OCI-LY3 (cell line): ENCODE measurements at regions not wholly inside any gene's neighbourhood (a gene's known extent, or its start where the extent isn't known, plus 50 kb on each side); places are given as distances from the start of the nearest gene placed in this dataset.

ENCODE experiments used
- H2AFZ ChIP-seq: fragments of 200-600, 300-600 bp; shearing (Covaris generic); 2 replicates; pipeline ENCODE4 v1.6.0; 2014; ENCODE audit warnings: antibody characterized with exemption, low read depth, low read length
- H3K27ac ChIP-seq: fragments of 200-600, 300-600 bp; sonication (generic); 2 replicates; pipeline ENCODE4 v1.5.1; 2014; ENCODE audit warnings: mild to moderate bottlenecking, low read length, moderate library complexity, mixed read lengths
- H3K27me3 ChIP-seq: fragments of 200-600, 300-600 bp; sonication (generic); 2 replicates; pipeline ENCODE4 v1.6.1; 2014; ENCODE audit warnings: low read depth, low read length, mixed read lengths
- H3K36me3 ChIP-seq: fragments of 200-600, 300-600 bp; sonication (generic); replicated peaks from 2 replicates; pipeline ENCODE3; 2014; ENCODE audit warnings: low read depth, low read length, mixed read lengths
- H3K4me1 ChIP-seq: fragments of 300-600, 200-600 bp; sonication (generic); 2 replicates; pipeline ENCODE4 v1.6.1; 2014; ENCODE audit warnings: low read length, mixed read lengths
- H3K4me2 ChIP-seq: fragments of 200-600, 300-600 bp; sonication (generic); 2 replicates; pipeline ENCODE4 v1.6.1; 2014; ENCODE audit warnings: low read length, mixed read lengths
- H3K4me3 ChIP-seq: fragments of 300-600, 200-600 bp; sonication (generic); 2 replicates; pipeline ENCODE4 v1.5.1; 2014; ENCODE audit warnings: antibody characterized with exemption, mild to moderate bottlenecking, low read length, moderate library complexity
- H3K79me2 ChIP-seq: fragments of 300-600, 200-600 bp; shearing (Covaris generic); 2 replicates; pipeline ENCODE4 v1.6.1; 2014; ENCODE audit warnings: mild to moderate bottlenecking, low read length, mixed read lengths
- H3K9ac ChIP-seq: fragments of 300-600, 200-600 bp; shearing (Covaris generic); 2 replicates; pipeline ENCODE4 v1.6.0; 2014; ENCODE audit warnings: mild to moderate bottlenecking, low read length, moderate library complexity
- H3K9me3 ChIP-seq: fragments of 200-600, 300-600 bp; shearing (Covaris generic); 2 replicates; pipeline ENCODE4 v1.6.1; 2014; ENCODE audit warnings: low read length, mixed read lengths; ENCODE audit not compliant: insufficient read depth
- H4K20me1 ChIP-seq: fragments of 200-600, 300-600 bp; sonication (generic); 2 replicates; pipeline ENCODE4 v1.6.1; 2016; ENCODE audit warnings: low read length, mixed read lengths; ENCODE audit not compliant: insufficient read depth
- CTCF ChIP-seq: fragments of 200-600, 300-600 bp; sonication (generic); IDR thresholded peaks from 2 replicates; pipeline ENCODE4 v1.5.1; 2014; ENCODE audit warnings: antibody characterized with exemption, low read length, low read depth
- EZH2phosphoT487 ChIP-seq: fragments of 200-600 bp; shearing (Covaris generic); IDR thresholded peaks from 2 replicates; pipeline ENCODE4 v1.6.1; 2018; ENCODE audit warnings: antibody characterized with exemption, mixed run types, low read depth

DNA sequence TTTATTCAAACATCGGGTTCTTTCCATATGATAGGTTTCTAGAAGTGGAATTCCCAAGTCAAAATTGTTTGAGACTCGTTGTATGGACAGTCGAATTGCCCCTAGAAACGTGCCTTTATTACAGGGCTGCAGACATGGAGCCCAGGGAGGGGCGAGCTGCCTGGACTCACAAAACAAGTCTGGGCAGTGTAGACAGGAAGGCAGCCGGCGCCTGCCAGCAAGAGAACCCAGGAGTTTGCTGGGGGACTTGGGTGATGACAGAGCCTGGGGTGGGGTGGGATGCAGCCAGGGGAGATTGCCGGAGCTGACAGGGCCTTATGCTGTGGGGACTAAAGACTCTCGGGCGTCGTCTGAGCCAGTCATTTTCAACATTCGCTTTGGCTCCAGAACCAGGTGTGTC, 107.4 kb upstream of the MSX1 start:
- H3K79me2 ChIP-seq: no peaks in the 10 kb centered on the region
- no peak overlapping the region for H3K4me2 ChIP-seq
- H2AFZ ChIP-seq: no peak overlapping the region
- H3K9ac ChIP-seq: no peak overlapping the region
- H3K9me3 ChIP-seq: no peaks in the 10 kb centered on the region
- peaks cover 73% of the 10 kb centered on the region for H3K27me3 ChIP-seq
- H3K4me3 ChIP-seq: no peak overlapping the region
- H4K20me1 ChIP-seq: peaks cover 27% of the 10 kb centered on the region
- no peak for TF ChIP-seq CTCF
- no peak for TF ChIP-seq EZH2phosphoT487
- no peak overlapping the region for H3K27ac ChIP-seq
- no peaks in the 10 kb centered on the region for H3K36me3 ChIP-seq
- no peaks in the 10 kb centered on the region for H3K4me1 ChIP-seq

GRCh38 chr4:4750187-4750586, 109.3 kb upstream of the MSX1 start:
- TF ChIP-seq CTCF (no peak), EZH2phosphoT487 (no peak)
- no peak overlapping the region for H3K4me3 ChIP-seq
- H3K27ac ChIP-seq: no peak overlapping the region
- H3K4me1 ChIP-seq: no peaks in the 10 kb centered on the region
- peaks cover 60% of the 10 kb centered on the region for H3K27me3 ChIP-seq
- H3K9ac ChIP-seq: no peak overlapping the region
- H3K9me3 ChIP-seq: peaks cover 9% of the 10 kb centered on the region
- no peak overlapping the region for H3K4me2 ChIP-seq
- H2AFZ ChIP-seq: no peak overlapping the region
- H4K20me1 ChIP-seq: peaks cover 17% of the 10 kb centered on the region
- H3K79me2 ChIP-seq: no peaks in the 10 kb centered on the region
- no peaks in the 10 kb centered on the region for H3K36me3 ChIP-seq

DNA sequence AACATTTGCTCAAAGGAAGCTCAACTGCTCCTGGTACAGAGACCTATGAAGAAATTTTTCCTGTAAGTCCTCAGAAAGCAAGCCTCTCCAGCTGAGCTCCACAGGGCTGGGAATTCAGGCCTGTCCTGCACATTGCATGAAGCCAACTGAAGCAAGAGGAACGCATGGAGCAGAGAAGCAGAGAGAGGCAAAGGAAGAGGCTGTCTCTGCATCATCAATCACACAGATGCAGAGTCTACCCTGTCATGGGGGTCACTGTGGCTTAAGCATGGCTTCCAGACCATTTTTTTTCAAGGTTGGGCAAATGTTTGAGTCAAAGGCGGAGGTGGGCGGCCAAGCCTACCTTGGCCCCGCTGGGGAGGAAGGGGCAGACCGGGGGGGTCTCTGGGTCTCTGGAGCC, 110.3 kb upstream of the MSX1 start:
- no peak overlapping the region for H3K4me2 ChIP-seq
- no peak for TF ChIP-seq EZH2phosphoT487
- no peak for TF ChIP-seq CTCF
- no peaks in the 10 kb centered on the region for H3K36me3 ChIP-seq
- peaks cover 49% of the 10 kb centered on the region for H3K27me3 ChIP-seq
- peaks cover 13% of the 10 kb centered on the region; the same call in 1 of the 2 replicates for H4K20me1 ChIP-seq
- H3K79me2 ChIP-seq: no peaks in the 10 kb centered on the region
- peaks cover 9% of the 10 kb centered on the region for H3K9me3 ChIP-seq
- H3K4me1 ChIP-seq: no peaks in the 10 kb centered on the region
- no peak overlapping the region for H2AFZ ChIP-seq
- H3K9ac ChIP-seq: no peak overlapping the region
- no peak overlapping the region for H3K27ac ChIP-seq
- H3K4me3 ChIP-seq: no peak overlapping the region

DNA sequence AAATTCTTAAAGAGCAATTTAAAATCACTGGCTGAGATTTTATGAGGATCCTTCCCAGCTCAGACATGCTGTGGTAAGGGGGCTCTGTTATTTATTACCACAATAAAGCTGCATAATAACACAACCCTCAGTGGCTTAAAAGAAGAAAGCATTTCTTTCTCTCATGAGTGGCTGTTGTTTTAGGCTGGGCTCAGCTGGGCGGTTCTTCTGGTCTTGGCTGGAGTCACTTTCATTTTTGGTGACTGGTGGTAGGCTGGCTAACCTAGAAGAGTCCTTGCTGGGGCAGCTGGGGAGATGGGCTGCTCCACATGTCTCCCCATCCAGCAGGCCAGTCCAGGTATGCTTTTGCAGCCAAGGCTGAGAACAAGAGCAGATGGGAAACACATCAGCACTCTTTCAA, 113.0 kb upstream of the MSX1 start:
- Histone ChIP-seq H2AFZ (no peak overlapping the region), H3K9me3 (peaks cover 9% of the 10 kb centered on the region), H3K4me2 (no peak overlapping the region), H3K36me3 (no peaks in the 10 kb centered on the region), H3K27ac (no peak overlapping the region), H3K79me2 (no peaks in the 10 kb centered on the region), H3K4me3 (no peak overlapping the region), H4K20me1 (0 out of 2 replicates have a peak, but pooled peaks cover 4% of the 10 kb centered on the region), H3K9ac (no peak overlapping the region), H3K27me3 (peaks cover 24% of the 10 kb centered on the region; the same call in 1 of the 2 replicates), H3K4me1 (no peaks in the 10 kb centered on the region)
- TF ChIP-seq EZH2phosphoT487 (no peak), CTCF (no peak)
